ENCODE measurements at regions not wholly inside any gene's neighbourhood (a gene's known extent, or its start where the extent isn't known, plus 50 kb on each side); places are given as distances from the start of the nearest gene placed in this dataset.

DNA sequence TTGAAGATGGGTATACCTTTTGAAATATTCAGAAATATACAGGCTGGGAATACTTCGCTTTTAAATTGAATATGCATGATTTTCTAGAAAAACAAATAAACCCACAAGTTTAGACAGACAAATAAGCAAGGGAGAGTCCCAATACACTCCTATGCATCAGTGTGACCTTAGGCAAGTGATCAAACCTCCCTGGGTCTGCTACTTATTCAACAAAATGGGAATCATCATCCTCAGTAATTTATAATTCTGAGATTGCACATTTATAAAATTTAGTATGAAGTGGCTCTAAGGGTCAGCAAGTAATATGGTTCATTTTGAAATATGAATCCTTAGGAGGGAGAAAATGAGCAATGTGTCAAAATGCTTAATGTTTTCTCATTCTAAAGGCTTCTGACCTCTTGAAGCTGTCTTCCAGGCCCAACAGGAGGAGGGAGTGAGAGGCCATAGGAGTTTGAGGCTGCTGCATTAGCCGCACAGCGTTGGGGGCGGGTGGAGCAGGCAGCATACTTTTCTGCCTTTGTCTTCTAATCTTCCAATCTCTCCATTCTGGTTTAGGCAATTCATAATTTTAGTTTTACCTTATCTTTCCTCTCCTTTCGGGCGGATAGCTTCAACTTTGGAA is 155.1 kb downstream of the TRIB2 start:
- no peak for TF ChIP-seq GATA2 (IDR thresholded peaks at IDR 0.05; ENCODE audit: low read depth, low read length)
- no peak for TF ChIP-seq GATA3 (IDR thresholded peaks at IDR 0.05; ENCODE audit: low read depth, low read length)

DNA sequence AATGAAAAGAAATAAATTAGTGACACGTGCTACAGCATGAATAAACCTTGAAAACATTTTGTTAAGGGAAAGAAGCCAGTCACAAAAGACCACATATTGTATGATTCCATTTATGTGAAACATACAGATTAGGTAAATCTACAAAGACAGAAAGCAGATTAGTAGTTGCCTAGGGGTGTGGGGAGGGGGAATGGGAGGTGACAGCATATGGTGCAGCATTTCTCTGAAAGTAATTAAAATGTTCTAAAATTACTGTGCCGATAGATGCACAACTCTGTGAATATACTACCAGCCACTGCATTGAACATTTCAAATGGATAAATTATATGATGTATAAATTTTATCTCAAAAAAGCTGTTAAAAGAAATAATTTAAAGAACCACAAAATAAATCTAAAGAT is 161.0 kb downstream of the TRIB2 start:
- TF ChIP-seq GATA3 (IDR thresholded peaks at IDR 0.05; ENCODE audit: low read depth, low read length), result no peak
- TF ChIP-seq GATA2 (IDR thresholded peaks at IDR 0.05; ENCODE audit: low read depth, low read length), result no peak

DNA sequence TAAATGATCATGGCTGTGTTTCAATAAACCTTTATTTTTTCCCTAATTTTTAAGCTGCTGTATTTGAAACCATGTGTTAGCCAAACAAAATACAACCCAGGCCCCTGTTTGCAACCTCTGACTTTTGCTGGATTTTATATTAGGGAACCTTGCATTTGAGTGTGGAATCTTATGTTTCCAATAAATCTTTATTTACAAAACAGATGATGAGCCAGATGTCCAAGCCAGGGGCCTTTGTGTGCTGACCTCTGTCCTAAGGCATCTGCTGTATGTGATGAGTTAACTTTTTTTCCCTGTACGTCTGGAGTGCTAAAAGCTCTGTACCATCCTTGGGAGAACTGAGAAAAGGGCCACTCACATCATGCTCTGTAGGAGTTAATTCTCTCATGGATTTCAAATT is 162.9 kb downstream of the TRIB2 start:
- TF ChIP-seq GATA3 (IDR thresholded peaks at IDR 0.05; ENCODE audit: low read depth, low read length) (no peak), GATA2 (IDR thresholded peaks at IDR 0.05; ENCODE audit: low read depth, low read length) (no peak)

DNA sequence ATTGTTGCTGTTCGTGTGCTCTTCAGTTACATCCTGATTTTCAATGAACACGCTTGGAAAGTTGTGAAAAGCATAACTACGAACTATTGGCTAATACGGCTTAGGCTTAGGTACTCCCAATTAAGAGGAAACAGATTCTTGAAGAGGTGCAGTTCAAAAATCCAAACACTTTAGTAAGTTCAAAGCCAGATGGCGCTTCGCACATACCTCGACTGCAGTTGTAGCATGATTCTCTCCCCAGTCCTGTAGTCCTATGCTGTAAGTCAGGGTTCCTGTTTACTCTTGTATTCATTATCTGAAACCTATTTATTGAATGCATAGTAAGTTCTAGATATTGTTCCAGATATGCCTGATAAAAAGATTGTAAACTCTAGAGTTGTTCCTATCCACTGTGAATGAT is 165.2 kb downstream of the TRIB2 start:
- TF ChIP-seq GATA3 (IDR thresholded peaks at IDR 0.05; ENCODE audit: low read depth, low read length) (no peak), GATA2 (IDR thresholded peaks at IDR 0.05; ENCODE audit: low read depth, low read length) (no peak)

DNA sequence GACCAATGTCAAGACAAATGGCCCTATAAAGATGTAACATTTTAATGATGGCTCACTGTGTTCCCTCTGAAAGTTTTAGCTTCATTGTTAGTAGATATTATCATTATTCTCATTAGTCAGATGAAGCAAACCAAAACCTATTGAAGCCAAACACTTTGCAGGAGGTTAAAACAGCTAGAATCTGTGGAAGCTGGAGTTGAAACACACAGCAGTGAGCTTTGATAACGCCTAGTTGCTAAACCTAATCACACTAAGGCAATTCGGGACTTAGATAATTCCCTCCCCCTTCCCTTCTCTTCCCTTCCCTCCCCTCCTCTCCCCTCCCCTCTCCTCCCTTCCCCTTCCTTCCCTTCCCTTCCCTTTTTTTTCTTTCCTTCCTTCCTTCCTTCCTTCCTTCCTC is 165.7 kb downstream of the TRIB2 start:
- TF ChIP-seq GATA3 (IDR thresholded peaks at IDR 0.05; ENCODE audit: low read depth, low read length), result no peak
- no peak for TF ChIP-seq GATA2 (IDR thresholded peaks at IDR 0.05; ENCODE audit: low read depth, low read length)

DNA sequence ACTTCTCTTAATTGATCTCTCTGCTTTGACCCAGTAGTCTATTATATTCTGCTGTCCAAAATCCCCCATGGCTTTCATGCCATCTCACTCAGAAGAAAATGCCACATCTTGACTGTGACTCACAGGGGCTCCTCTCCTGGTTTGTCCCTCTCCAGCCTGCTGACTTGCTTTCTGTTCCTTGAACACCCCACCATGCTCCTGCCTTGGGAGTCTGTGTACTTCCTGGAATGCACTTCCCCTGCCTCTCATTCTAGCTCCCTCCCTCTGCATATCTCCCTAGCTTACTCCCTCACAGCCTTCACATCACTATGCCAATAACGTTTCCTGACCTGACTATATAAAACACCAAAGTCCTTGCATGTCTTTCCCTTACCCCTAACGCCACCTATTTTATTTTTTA is 167.2 kb downstream of the TRIB2 start:
- no peak for TF ChIP-seq GATA3 (IDR thresholded peaks at IDR 0.05; ENCODE audit: low read depth, low read length)
- TF ChIP-seq GATA2 (IDR thresholded peaks at IDR 0.05; ENCODE audit: low read depth, low read length), result no peak

DNA sequence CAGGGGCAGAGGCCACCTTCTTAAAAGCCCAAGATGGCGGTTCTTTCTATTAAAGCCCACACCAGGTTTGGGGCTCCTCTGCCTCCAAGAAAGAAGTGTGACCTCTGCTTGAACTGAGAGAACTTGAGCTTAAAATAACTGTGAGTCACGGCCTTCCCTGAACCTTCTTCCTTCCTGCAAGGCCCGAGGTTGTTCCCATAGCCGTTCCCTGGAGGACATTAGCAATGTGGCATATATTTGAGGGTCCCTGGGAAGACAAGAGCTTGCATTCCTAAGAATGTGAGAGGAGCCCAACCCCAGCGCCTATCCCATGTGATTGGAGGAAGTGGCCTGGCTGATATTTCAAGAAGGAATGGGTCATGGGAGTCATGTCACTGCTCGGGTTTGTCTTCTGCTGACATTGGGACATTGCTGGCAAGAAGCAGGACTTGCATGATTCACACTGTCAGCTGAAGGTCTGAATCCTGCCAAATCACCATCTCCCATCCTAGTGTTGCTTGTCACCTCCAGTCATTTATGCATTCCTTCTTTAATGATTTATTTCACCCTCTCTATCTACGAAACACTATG is 168.1 kb downstream of the TRIB2 start:
- no peak for TF ChIP-seq GATA3 (IDR thresholded peaks at IDR 0.05; ENCODE audit: low read depth, low read length)
- no peak for TF ChIP-seq GATA2 (IDR thresholded peaks at IDR 0.05; ENCODE audit: low read depth, low read length)

DNA sequence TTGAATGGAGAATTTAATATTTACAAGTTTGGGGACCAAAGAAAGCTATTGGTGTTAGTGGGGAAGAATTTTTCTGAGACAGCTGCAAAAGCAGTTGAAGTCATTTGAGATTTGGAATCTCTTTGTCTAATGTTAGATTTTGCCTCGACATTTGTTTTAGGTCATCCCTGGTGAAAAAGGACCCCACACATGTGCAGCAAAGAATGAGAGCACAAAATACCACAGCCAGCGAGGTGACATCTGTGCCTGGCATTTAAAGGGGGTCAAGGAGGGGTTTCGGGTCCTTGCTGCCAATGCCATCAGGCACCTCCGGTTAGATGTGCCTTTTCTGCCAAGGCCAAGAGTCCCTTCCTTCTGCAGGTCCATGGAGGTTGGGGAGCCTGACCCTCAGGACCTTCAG is 173.3 kb downstream of the TRIB2 start:
- no peak for TF ChIP-seq GATA3 (IDR thresholded peaks at IDR 0.05; ENCODE audit: low read depth, low read length)
- TF ChIP-seq GATA2 (IDR thresholded peaks at IDR 0.05; ENCODE audit: low read depth, low read length), result no peak

DNA sequence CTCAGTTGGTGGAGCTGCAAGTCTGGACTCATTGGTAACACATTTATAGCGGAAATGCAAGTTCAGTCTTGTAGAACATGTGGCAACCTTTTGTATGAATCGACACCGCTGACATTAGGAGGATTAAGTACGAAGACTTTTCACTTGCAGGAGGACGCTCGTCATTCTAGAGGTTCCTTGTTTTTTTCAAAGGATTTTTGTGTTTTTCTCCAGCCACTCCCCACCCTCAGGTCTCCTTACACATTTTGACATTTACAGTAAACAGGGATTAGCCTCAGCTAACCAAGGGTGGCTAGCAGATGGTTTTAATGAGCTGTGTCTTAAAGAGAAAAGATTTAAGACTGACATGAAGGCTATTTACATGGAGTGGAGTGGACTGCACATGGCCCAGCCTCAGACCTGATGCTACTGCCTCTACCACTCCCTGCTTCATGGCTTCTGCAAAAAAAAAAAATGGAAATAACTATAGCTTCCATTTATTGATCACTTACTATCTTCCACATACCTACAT is 173.8 kb downstream of the TRIB2 start:
- TF ChIP-seq GATA2 (IDR thresholded peaks at IDR 0.05; ENCODE audit: low read depth, low read length) (no peak), GATA3 (IDR thresholded peaks at IDR 0.05; ENCODE audit: low read depth, low read length) (no peak)

DNA sequence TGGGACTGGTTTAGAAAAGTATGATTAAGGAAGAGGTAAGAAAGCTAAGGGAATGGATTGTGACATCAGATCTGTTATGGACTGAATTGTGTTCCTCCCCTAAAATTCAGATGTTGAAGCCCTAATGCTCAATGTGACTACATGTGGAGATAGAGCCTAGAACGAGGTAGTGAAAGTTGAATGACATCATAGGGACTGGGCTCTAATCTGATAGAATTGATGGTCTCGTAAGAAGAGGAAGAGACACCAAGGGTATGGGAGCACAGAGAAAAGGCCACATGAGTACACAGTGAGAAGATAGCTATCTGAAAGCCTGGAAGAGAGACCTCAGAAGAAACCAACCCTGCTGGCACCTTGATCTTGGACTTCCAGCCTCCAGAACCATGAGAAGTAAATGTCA is 178.3 kb downstream of the TRIB2 start:
- TF ChIP-seq GATA3 (IDR thresholded peaks at IDR 0.05; ENCODE audit: low read depth, low read length) (no peak), GATA2 (IDR thresholded peaks at IDR 0.05; ENCODE audit: low read depth, low read length) (no peak)

DNA sequence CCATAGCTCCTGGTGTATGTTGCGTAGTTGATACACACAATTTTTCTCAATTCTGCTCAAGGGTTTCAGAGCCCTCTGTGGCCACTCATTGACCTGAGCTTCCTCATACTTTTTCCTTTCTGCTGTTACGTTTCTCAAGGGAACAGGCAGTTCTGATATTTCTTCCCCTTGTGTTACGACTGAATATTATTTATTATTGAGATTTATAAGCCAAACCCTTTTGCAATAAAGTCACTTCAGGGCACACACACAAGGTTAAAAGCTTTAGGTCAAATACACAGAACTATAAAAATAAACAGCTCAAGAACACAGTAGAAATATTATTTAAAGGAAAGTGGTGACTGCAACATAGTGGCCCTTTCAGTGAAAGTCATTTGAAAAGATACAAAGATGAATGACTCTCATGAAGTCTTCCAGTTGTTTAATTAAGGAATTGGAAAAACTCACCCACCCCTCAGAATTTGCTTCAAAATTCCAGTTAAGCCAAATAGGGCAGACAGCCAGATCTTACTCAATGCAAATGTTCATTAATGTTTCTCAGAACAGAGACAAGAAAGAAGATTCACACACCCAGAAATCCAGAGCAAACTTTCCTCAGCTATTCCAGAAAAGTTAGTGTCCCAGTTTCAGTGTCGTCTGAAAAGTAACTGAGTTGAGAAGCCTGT is 179.7 kb downstream of the TRIB2 start:
- TF ChIP-seq GATA2 (IDR thresholded peaks at IDR 0.05; ENCODE audit: low read depth, low read length) (no peak), GATA3 (IDR thresholded peaks at IDR 0.05; ENCODE audit: low read depth, low read length) (no peak)

DNA sequence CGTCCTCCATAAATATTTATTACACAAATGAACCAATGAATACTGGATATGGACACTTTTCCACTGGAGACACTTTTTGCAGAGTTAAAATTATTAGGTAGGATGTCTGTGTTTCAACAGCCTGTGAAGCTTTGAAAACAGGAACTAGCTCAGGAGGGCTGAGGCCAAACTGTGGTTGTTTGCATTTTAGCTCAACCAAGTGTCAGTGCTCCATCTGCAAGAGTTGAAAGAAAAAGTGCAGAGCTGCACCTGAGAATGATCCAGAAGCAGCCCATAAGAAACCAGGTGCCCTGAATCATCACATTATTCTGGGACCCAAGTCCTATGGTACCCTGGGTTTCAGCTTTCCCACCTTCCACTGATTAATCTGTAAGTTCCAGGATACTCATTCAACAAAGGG is 180.4 kb downstream of the TRIB2 start:
- TF ChIP-seq GATA3 (IDR thresholded peaks at IDR 0.05; ENCODE audit: low read depth, low read length), result no peak
- TF ChIP-seq GATA2 (IDR thresholded peaks at IDR 0.05; ENCODE audit: low read depth, low read length), result no peak

DNA sequence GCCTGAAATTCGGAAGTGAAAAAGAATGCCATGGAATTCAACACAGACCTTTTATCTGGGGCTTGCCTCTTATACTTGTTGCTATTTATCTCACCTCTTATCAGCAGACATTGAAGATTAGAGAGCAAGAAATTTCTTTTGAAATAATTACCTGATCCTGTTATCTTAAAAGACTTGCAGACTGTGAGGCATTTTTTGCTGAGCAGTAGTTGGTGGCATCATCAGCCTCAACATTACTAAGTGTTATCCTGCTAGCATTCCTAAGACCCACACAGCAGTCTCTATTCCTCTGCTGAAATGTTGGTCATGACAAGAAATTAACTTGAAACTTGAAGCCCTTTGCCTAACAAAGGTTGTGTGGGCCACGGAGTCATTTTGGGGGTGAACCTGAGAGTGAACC is 186.5 kb downstream of the TRIB2 start:
- TF ChIP-seq GATA2 (IDR thresholded peaks at IDR 0.05; ENCODE audit: low read depth, low read length), result no peak
- no peak for TF ChIP-seq GATA3 (IDR thresholded peaks at IDR 0.05; ENCODE audit: low read depth, low read length)

DNA sequence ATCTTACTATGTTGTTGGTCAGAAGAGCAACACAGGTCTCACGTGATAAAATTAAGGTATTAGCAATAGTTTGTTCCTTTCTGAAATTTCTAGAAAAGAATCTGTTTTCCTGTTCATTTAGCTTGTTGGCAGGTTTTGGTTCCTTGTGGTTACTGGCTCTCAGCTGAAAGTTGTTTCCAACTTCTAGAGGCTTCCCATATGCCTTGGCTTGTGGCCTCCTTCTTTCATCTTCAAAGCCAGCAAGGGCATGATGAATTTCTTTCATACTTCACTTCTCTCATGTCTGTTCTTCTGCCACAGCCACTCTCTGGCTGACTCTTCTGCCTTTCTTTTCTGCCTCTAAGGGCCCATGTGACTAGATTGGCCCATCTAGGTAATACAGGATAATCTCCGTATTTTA is 193.7 kb downstream of the TRIB2 start:
- no peak for TF ChIP-seq GATA2 (IDR thresholded peaks at IDR 0.05; ENCODE audit: low read depth, low read length)
- TF ChIP-seq GATA3 (IDR thresholded peaks at IDR 0.05; ENCODE audit: low read depth, low read length), result no peak

DNA sequence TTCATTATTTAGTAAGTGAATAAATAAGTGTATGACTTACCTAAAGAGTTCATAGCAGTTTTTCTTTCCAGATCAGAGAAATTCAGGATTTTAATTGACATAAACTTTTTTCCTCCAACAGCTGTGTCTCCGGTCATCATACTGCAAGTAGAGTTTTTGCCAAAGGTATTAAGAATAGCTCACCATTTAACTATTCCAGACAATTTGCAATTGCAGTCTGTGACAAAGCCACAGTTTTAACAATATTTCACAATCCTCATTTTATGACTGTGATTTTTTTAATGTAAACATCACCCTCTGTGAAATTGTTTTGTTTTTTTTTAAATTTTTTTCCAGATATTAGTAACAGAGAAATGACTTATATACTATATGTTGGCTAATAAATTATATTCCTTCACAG is 199.1 kb downstream of the TRIB2 start:
- no peak for TF ChIP-seq GATA3 (IDR thresholded peaks at IDR 0.05; ENCODE audit: low read depth, low read length)
- no peak for TF ChIP-seq GATA2 (IDR thresholded peaks at IDR 0.05; ENCODE audit: low read depth, low read length)

Measured in SH-SY5Y (cell line).